NCI-H1417 (cell line): ENCODE measurements at regions not wholly inside any gene's neighbourhood (a gene's known extent, or its start where the extent isn't known, plus 50 kb on each side); places are given as distances from the start of the nearest gene placed in this dataset.
A peak's percentile ranks its signal among the peaks of the same experiment; 100 is the strongest.

ENCODE experiments used
- DNase-seq, 3 experiments: peaks; one replicate each; lab custom pipeline; 2025; lab: John Stamatoyannopoulos, UW

DNA sequence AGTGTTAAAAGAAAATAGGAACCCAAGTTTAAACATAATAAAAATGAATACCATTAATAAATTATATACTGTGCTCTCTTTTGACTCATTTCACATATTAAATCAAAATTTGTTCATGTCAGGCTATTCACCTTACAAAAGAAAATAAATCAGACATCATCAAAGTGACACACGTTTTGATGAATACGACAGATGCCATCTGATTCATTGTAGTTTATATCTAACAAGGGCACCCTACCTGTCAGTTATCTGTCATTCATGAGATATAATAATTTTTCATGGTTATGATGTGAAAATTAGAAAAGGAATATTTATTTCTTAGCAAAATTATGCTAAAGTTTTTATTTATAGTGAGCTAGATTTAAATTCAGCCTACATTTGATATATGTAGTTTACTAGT lies 188.1 kb upstream of the PCDH17 start:
- no peak for DNase-seq

DNA sequence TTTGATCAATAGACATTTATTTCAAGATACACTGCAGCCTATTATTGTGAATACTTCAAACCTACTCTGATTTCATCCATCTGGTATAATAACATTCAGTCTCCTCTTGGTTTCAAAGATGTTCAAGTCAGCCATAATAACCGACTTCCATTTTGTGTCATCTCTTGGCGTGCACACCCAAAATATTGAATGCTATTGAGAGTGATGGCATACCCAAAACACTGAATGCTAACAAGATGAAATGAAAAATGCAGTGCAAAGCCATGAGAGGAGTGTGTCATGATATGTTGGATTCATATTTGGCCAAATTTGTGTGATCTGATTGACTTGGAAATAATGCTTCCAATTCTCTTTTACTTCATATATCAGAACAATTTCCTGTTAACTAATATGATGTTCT lies 181.2 kb upstream of the PCDH17 start:
- DNase-seq, result no peak

GRCh38 chr13:57452228-57452627 lies 179.3 kb upstream of the PCDH17 start:
- no peak for DNase-seq

- no peak for DNase-seq
Measured at GRCh38 chr13:57470491-57470890, 161.1 kb upstream of the PCDH17 start.

DNA sequence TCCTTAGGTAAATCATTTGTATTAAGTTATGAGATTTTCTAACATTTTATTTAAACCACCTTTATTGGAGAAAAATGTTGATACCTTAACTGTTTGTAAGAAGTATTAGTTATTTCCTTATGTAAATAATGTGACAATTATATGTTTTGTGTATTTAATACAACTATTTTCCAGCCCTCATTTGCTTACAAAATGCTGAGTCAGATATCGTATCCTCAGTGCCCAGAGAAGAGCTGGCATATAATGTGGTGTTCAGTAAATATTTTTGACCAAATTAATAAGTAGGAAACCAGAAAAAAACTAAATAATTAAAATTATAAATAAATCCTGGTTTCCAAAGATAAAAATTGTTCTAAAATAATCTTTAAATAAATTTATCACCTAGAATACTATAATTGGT lies 140.2 kb upstream of the PCDH17 start:
- no peak for DNase-seq

DNA sequence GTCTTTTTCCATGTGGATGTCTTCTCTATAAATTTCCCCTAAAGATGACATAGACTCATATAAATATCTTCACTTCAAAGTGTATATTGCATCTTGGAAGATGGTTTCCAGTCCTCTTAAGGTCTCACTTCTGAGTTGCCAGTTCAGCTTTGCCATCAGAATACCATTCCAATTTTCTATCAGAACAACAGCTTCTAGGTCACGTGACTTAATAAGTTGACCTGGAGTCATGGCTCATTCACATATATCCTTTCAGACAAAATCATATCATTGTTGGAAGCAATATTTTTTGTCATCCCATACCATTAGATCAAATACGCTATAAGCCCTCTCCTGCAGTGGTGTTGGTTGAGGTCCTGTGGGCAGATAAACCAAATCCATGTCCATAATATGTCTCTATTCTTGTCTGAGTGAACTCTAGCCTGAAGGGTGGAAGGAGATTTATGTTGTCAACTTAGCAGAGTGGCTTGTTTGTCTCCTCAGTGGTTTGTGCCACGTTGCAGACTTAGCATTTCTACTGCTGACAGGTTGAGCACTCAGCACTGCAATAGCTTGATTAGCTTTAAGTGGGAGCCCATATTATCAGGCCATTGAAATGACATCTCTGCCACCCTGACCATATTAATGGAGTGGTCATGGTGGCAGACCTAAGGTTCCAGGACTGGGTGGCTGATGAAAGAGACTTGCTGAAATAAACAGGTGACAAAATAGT lies 123.6 kb upstream of the PCDH17 start:
- no peak for DNase-seq

- DNase-seq, result no peak
Measured at GRCh38 chr13:57511603-57512002, 119.9 kb upstream of the PCDH17 start.

GRCh38 chr13:57527114-57527735 lies 104.3 kb upstream of the PCDH17 start:
- no peak for DNase-seq

- no peak for DNase-seq
Measured at GRCh38 chr13:57531256-57531655, 100.3 kb upstream of the PCDH17 start.

DNA sequence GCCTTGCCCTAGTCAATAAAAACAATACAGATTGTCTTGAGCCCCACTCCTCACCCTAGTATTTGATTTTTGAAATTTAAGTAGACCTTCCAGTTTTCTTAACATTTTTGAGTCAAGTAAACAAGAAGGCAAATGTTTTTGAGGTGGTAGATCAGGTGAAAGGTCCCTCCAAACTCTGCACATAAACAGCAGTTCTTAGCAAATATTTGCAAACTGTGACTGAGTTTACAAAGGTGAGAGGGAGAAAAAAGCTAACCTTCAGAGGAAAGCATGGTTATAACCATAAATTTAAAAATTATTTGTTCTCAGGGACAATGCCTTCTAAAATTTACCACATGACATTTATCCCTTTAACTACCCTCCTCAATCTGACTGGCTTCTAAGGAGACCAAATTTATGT lies 84.6 kb upstream of the PCDH17 start:
- DNase-seq, result no peak

- DNase-seq, result no peak
Measured at GRCh38 chr13:57552437-57552836, 79.1 kb upstream of the PCDH17 start.

GRCh38 chr13:57553932-57554331 lies 77.6 kb upstream of the PCDH17 start:
- no peak for DNase-seq

DNA sequence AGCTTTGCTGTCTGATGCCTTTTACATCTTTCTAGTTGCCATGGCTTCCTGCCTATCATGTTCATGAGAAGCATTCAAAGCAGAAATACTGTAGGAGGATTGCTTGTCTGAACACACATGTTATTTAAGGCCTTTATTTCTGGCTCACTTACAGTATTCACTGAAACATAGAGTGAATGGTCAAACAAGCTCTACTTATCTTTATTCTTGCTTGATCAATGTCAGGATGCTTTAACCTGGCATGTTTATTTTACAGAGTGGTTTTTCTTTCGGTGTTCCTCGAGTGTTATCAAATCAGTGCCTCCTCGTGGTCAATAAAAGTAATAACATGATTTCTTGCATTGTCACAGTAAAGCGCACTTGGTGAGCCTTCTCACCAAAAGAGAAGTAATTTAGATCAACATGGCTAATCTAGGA lies 73.5 kb upstream of the PCDH17 start:
- peak in 2 of 3 experiments; percentile 13 to 27 for DNase-seq

DNA sequence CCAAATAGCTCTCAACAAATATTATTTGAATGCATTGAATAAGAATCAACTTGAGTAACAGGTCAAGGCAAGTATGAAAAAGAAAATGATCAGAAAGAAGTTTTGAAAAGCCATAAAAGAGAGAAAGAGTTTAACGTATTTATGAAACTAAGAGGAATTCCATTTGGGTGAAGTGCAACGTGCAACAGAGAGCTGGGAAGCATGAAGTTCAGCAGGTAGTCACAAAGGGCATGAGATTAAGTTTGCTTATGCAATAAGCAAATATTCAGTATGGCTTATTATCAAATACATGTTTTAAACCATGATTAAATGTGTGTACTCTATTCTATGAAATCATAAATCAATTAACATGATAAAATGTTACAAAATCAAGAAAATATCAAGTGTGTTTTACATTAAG lies 62.7 kb upstream of the PCDH17 start:
- no peak for DNase-seq

GRCh38 chr13:57569986-57570385 lies 61.6 kb upstream of the PCDH17 start:
- no peak for DNase-seq
